Erythroblast (primary cell): ENCODE measurements at regions not wholly inside any gene's neighbourhood (a gene's known extent, or its start where the extent isn't known, plus 50 kb on each side); places are given as distances from the start of the nearest gene placed in this dataset.

Experiments
- DNase-seq, 2 experiments: peaks; one replicate each; lab custom pipeline; 2025; lab: John Stamatoyannopoulos, UW
- GATA1 ChIP-seq: IDR thresholded peaks from 2 replicates; pipeline ENCODE4 v1.6.1; 2011; ENCODE audit warnings: low read depth, mild to moderate bottlenecking, control low read depth, low read length, moderate library complexity
- POLR2A ChIP-seq: IDR thresholded peaks from 2 replicates; pipeline ENCODE4 v1.6.1; 2011; ENCODE audit warnings: mild to moderate bottlenecking, low read length

DNA sequence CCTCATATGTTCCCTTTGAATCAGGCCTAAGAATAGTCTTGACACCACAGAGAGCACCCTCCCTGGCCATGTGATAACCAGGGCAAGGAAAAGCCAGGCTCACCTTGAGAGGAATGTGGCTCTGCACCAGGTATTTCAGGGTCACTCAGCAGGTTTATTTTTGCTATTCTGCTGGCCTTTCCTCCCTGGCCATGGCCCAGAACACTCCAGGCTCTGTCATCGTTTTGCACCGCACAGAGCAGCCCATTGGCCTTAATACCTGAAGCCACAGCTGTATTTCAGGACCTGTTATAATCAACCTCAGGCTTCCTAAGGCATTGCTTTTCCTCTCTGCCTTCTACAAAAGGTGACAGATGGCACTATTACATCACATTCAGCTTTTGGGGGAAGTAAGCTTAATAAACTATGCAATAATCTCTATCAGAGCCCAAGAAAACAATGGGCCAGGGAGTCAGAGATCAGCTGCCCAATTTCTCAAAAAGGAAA lies 668.3 kb downstream of the IRS1 start:
- no peak for TF ChIP-seq POLR2A
- TF ChIP-seq GATA1 = no peak
- DNase-seq = no peak

DNA sequence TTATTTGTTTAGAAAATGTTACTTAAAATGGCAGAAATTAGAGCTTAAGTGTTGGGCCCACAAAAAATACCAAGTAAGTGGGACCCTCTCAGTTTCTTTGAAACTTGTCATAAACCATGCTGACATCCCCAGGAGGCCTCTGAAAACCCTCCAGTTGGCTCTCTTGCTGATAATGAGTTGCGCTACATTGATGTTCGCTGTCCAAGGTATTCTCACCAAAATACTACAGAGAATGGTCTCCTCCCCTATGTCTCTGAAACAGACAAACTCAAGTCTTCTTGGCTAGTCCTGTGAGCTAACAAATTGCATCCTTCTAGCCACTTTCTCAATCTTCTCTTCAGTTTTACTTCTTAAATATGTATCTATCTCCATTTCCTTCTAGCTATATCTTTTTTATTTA lies 669.4 kb downstream of the IRS1 start:
- no peak for DNase-seq
- TF ChIP-seq POLR2A (no peak), GATA1 (no peak)

DNA sequence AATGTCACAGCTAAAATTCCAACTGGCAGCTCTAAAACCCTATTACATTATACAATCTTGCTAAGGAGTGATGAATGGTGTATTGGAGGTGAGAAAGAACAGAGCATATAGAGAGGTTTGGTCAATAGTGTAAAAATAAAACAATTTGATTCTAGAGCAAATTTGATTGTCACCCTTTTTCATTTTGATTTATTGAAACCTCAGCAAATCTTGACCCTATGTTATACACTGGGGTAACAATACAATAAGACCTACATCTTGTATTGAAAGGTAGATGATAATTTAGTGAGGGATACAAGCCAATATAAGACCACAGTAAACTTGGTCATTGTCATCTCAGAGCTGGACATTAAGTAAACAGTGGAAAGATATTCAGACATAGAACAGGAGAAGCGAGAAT lies 671.9 kb downstream of the IRS1 start:
- TF ChIP-seq GATA1 (no peak), POLR2A (no peak)
- DNase-seq = no peak

DNA sequence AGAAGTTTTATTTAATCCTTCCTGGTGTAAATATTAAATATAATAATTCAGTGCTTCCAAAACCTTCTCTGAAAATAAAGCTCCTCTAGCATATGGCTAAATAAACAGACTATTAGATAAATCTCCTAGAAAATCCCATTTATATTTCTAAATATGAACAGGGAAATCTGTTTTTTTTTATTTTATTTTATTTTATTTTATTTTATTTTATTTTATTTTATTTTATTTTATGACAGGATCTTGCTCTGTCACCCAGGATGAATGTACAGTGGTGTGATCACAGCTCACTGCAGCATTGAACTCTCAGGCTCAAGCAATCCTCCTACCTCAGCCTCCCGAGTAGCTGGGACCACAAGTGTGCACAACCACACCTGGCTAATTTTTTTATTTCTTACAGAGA lies 673.5 kb downstream of the IRS1 start:
- no peak for TF ChIP-seq GATA1
- no peak for TF ChIP-seq POLR2A
- DNase-seq = no peak

DNA sequence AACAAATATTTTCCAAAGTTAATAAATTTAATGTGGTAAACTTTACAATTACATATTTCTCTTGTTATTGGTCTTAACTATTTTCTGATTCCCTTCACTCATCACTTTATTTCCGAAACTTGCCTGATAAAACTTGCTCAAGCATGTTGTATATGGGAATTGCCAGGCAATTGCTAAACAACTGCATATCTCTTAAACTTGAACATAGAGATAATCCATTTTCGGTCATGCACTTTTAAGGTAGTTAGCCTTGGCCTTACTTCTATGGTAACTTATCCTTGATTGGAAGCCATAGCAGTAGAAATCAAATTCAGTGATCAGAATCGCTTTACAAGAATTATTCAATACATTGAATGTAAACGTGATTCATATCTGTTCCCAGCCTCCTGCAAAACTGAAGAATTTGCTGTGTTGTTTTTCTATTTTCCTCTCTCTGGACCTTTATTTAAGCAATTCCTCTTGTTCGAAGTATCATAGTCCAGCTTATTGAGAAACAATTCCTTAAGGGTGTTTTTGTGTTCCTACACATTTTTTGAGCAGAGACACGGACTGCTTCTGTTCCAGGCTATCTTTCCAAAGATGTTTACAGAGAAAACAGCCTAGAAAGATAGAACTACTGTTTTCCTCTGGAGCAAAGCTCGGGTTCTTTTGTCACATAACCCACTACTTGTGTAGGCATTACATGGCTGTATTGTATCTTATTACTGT lies 674.3 kb downstream of the IRS1 start:
- no peak for DNase-seq
- TF ChIP-seq POLR2A = no peak
- no peak for TF ChIP-seq GATA1

- DNase-seq = no peak
- TF ChIP-seq POLR2A = no peak
- TF ChIP-seq GATA1 = no peak
Observed at GRCh38 chr2:226124548-226125011, 675.0 kb downstream of the IRS1 start.

GRCh38 chr2:226123300-226123699 lies 676.3 kb downstream of the IRS1 start:
- TF ChIP-seq GATA1 = no peak
- no peak for TF ChIP-seq POLR2A

DNA sequence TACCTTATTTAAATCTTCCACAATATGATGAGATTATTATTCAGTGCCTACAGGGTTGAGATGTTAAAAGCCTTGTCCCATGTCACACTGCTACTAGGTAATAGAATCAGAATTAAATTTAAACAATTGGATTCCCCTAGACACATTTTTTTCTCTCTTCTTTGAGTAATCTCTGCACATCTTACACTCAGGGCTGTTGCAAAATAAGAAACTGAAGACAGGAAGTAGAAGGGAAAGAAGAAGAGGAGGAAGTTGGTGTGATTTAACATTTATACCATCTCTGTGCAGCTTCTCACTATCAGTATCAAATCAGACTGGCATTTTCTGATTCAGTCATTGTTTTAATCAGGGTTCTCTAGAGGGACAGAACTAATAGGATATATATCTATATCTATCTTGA lies 677.6 kb downstream of the IRS1 start:
- TF ChIP-seq GATA1 (no peak), POLR2A (no peak)
- DNase-seq = no peak

More at GRCh38 chr2:226123300-226123699, 676.3 kb downstream of the IRS1 start:
- DNase-seq = no peak

DNA sequence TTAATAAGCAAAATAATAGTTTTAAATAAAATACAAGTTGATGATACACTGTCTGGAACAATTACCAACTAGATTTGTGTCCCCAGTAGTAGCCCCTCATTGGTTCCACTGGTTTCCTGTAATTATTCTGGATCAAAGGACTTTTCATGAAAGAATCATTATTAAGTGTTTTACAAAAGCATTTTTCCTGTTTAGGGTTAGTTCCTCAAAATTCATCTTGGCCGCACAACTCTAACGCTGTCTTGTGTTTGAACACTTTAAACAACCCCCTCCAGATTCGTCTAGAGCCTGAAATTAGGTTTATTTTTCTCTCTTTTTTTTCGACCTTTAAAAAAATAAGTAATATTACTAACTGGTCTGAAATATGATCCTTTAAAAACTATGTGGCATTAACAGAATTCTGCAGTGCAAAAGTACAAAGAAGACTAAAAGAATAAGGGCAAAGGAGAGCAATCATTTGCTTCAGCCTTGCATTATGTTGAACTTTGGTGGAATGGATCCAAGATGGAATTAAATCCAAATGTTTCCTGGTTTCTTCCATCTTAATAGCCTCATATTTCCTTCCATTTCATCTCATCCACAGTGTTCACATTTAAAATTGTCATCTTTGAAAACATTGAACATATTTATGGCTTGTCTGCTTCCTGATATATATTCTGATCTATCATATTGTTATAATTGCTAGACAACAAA lies 678.4 kb downstream of the IRS1 start:
- TF ChIP-seq GATA1 = no peak
- no peak for TF ChIP-seq POLR2A
- DNase-seq = no peak

- no peak for DNase-seq
- TF ChIP-seq GATA1 = no peak
- TF ChIP-seq POLR2A = no peak
Observed at GRCh38 chr2:226118471-226119429, 680.9 kb downstream of the IRS1 start.

GRCh38 chr2:226117510-226118065 lies 682.0 kb downstream of the IRS1 start:
- TF ChIP-seq GATA1 (no peak), POLR2A (no peak)
- no peak for DNase-seq

- no peak for DNase-seq
- TF ChIP-seq GATA1 (no peak), POLR2A (no peak)
Observed at GRCh38 chr2:226116346-226116745, 683.3 kb downstream of the IRS1 start.

GRCh38 chr2:226115832-226116200 lies 683.8 kb downstream of the IRS1 start:
- DNase-seq = no peak
- no peak for TF ChIP-seq GATA1
- no peak for TF ChIP-seq POLR2A
